AG10803 (cell line): ENCODE measurements at regions not wholly inside any gene's neighbourhood (a gene's known extent, or its start where the extent isn't known, plus 50 kb on each side); places are given as distances from the start of the nearest gene placed in this dataset.
"Not testable (repeated sequence)": the region's sequence is repeated elsewhere in the genome, so short reads cannot be mapped to it uniquely, and the experiment has no call there.

ENCODE experiments used
- DNase-seq: peaks from one replicate; pipeline ENCODE4 v3.0.0; 2010; ENCODE audit warnings: low read depth
- H3K4me3 ChIP-seq: 2 replicates; pipeline ENCODE4 v1.5.1; 2011; ENCODE audit warnings: mild to moderate bottlenecking, low read length, control low read depth
- TF ChIP-seq, protein P1 (sequence below): conservative IDR thresholded peaks from 2 replicates; pipeline ENCODE4 v1.5.1; 2011; ENCODE audit warnings: mild to moderate bottlenecking, low read length, control low read depth, inconsistent platforms

DNA sequence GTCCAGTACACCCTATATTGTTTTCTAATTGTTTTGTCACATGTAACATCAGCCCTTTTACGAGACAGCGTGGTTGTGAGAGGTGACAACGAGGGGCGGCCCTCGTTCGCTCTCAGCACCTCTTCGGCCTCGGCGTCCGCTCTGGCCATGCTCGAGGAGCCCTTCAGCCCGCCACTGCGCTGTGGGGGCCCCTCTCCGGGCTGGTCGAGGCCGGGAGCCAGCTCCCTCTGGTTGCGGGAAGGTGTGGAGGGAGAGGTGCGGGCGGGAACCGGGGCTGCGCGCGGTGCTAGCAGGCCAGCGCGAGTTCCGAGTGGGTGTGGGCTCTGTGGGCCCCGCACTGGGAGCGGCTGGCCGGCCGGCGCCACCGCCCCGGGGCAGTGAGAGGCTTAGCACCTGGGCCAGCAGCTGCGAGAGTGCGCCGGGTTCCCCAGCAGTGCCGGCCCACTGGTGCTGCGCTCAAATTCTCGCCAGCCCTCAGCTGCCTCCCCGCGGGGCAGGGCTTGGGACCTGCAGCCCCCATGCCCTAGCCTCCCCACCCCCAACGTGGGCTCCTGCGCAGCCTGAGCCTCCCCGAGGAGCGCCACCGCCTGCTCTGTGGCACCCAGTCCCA is 145.0 kb downstream of the PSAT1 start:
- no peak for DNase-seq
- TF ChIP-seq, protein P1, sequence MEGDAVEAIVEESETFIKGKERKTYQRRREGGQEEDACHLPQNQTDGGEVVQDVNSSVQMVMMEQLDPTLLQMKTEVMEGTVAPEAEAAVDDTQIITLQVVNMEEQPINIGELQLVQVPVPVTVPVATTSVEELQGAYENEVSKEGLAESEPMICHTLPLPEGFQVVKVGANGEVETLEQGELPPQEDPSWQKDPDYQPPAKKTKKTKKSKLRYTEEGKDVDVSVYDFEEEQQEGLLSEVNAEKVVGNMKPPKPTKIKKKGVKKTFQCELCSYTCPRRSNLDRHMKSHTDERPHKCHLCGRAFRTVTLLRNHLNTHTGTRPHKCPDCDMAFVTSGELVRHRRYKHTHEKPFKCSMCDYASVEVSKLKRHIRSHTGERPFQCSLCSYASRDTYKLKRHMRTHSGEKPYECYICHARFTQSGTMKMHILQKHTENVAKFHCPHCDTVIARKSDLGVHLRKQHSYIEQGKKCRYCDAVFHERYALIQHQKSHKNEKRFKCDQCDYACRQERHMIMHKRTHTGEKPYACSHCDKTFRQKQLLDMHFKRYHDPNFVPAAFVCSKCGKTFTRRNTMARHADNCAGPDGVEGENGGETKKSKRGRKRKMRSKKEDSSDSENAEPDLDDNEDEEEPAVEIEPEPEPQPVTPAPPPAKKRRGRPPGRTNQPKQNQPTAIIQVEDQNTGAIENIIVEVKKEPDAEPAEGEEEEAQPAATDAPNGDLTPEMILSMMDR, result no peak
- H3K4me3 ChIP-seq, result no peak overlapping the region

GRCh38 chr9:78442577-78442976 is 145.7 kb downstream of the PSAT1 start:
- not testable (repeated sequence) for H3K4me3 ChIP-seq

DNA sequence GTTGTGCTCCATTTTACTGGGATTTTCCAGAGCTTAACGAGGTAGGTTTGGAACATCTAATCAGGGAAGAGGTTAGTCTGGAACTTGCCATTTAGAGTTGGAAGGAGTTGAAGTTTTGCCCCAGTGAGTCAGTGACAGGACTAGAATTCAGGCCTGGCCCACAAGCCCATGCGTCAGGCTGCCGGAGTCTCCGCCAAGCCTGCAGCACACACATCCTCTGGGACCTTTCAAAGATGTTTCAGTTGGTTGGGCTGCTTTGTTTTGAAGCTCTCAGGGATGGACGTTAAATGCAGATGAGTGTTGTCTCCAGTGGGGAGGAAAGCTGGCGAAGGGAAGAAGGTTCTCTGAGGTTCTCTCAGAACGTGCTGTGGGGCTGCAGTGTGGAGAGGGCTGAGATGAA is 147.0 kb downstream of the PSAT1 start:
- DNase-seq, result no peak
- H3K4me3 ChIP-seq, result no peak overlapping the region
- TF ChIP-seq, protein P1, result no peak

More at GRCh38 chr9:78442577-78442976, 145.7 kb downstream of the PSAT1 start:
- DNase-seq, result not testable (repeated sequence)

GRCh38 chr9:78448960-78449673 is 152.2 kb downstream of the PSAT1 start:
- H3K4me3 ChIP-seq, result no peak overlapping the region
- TF ChIP-seq, protein P1, result no peak
- DNase-seq, result no peak

- no peak overlapping the region for H3K4me3 ChIP-seq
- no peak for DNase-seq
- TF ChIP-seq, protein P1, result no peak
Measured at GRCh38 chr9:78453450-78453849, 156.5 kb downstream of the PSAT1 start.

GRCh38 chr9:78462611-78463010 is 165.7 kb downstream of the PSAT1 start:
- TF ChIP-seq, protein P1, result no peak
- peak; percentile 22 for DNase-seq
- no peak overlapping the region for H3K4me3 ChIP-seq

- TF ChIP-seq, protein P1, result no peak
- H3K4me3 ChIP-seq, result no peak overlapping the region
- no peak for DNase-seq
Measured at GRCh38 chr9:78463750-78464149, 166.8 kb downstream of the PSAT1 start.
